Right renal pelvis (tissue), 4 donors: ENCODE measurements at regions not wholly inside any gene's neighbourhood (a gene's known extent, or its start where the extent isn't known, plus 50 kb on each side); places are given as distances from the start of the nearest gene placed in this dataset.
A peak's percentile ranks its signal among the peaks of the same experiment; 100 is the strongest.

Experiments used
- DNase-seq, 4 donors: peaks; one replicate each; pipeline ENCODE4 v3.0.0-alpha.2; 2013; ENCODE audit warnings: low read depth in 4 of 4, low spot score in 3 of 4, missing footprints in 1 of 4

GRCh38 chr20:11718474-11719094, 199.1 kb upstream of the BTBD3 start:
- no peak for DNase-seq

- DNase-seq: no peak
These were observed 198.5 kb upstream of the BTBD3 start for GRCh38 chr20:11719153-11719552.

DNA sequence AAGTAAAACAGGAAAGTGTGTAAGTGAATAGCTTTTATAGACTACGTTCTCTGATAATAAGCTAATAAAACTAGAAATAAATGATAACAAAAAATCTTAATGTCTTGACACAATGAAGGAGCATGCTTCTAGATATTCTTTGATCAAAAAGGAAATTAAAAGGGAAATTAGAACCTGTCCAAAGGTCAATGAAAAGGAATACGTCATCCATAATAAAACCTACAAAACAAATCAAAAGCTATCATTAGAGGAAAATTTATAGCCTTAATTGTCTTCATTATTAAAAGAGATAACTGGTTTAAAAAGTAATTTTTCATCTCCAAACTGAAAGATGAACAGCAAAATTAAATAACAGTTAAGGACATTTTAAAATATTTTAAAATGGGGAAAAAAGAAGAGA, 196.3 kb upstream of the BTBD3 start:
- DNase-seq: no peak

- no peak for DNase-seq
These were observed 193.6 kb upstream of the BTBD3 start for GRCh38 chr20:11724097-11724496.

DNA sequence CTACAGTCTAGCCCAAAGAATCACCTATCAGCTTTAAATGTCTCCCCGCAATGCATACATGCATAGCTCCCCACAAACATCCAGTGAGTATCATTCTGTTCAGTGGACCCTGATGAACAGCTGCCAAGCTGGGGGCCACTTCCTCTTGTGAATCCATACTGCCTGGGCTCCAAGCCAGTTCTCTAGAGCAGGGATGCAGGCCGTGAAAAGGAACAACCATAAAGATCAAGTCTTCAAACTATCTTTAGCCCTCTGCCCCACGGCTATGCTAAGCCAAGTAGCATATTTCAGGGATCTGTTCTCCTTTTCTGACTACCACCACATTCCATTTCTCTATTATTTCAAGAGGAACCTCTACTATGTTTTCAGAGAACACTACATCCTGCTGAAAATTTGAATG, 191.7 kb upstream of the BTBD3 start:
- DNase-seq: no peak

DNA sequence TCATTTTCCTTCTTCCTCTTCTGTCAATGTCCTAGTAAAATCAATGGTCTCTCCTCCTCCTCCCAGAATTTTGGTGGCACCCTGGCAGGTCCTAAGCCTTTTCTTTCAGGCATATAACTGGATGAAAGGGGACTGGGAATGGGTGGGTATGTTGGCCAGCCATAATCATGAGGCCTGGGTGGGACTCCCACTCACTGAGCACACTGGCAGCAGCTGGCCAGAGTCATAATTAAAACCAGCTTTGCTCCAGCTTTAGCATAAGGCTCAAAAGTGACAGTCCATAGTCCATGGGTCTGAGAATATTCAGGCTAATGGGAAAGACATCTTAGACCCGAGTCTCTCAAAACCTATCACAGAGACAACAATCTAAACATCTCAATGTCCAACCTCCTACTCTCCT, 190.0 kb upstream of the BTBD3 start:
- DNase-seq: no peak

- DNase-seq: no peak
These were observed 188.8 kb upstream of the BTBD3 start for GRCh38 chr20:11728937-11729336.

- DNase-seq: no peak
These were observed 187.9 kb upstream of the BTBD3 start for GRCh38 chr20:11729806-11730205.

- no peak for DNase-seq
These were observed 183.3 kb upstream of the BTBD3 start for GRCh38 chr20:11734431-11734830.

DNA sequence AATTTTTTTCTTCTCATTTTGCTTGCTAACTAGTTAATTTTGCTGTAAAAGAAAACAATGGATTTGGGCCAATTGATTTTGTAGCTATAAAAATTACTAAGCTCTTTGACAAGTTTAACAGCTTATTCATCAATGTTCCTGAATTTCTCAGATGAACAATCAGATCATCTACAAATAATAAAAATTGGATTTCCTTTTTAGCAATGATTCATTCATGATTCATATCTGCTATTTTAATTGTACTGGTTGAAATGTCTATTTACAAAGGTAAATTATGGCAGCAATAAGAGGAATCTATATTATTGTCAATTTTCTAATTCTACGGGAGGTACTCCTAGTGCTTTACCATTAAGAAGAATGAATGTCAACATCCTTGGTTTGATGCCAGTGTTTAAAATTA, 178.8 kb upstream of the BTBD3 start:
- DNase-seq: no peak

GRCh38 chr20:11740975-11741374, 176.7 kb upstream of the BTBD3 start:
- no peak for DNase-seq

DNA sequence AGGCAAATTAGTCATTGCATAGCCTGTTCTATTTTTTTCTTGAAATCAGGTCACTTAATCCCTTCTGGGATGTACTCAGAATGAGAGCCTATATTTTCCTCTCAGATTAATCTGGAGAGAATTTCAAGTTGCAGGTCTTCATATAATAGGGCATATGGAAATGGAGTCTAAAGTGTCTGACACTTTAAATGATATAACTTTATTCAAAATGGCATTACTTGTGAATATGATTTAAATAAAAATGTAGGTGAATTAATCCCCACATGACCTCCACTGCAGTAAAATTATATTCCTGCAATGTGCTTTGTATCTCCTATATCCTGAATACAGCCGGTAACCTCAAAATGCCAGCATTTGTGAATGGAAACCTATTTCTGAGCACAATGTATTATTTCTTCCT, 172.5 kb upstream of the BTBD3 start:
- DNase-seq: no peak

DNA sequence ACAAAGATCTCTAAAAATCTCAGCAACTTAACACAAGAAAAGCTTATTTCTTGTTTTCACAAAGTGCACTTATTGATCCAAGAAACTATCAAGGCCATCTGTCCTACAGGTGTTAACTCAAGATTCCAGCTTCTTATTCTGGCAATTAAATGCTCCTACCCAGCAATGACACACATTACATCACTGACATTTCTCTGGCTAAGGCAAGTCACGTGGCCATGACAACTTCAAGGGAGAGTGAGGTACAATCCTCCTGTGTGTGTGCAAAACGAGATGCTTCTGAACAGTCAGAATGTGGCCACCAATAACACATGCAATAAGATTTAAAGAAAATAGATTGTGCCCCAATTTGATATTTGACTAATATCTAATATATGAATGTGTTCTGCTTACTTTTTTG, 169.3 kb upstream of the BTBD3 start:
- DNase-seq: no peak

DNA sequence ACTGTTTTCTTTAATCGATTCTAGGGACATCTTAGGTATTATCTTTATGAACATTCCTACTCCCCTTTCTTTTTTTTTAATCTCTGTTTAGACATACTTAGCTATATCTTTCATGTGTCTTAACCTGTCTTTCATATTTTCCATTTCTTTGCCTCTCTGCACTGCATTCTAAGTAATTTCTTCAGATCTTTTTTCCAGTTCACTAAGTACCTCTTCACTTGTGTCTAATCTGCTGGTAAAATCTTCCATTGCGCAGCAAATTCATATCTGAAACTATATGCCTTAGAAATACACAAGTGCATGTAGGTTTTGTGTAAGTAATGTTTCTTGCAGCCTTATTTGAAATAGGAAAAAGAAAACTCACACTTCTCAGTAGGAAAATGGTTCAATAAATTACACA, 165.4 kb upstream of the BTBD3 start:
- DNase-seq: no peak

- DNase-seq: no peak
These were observed 164.5 kb upstream of the BTBD3 start for GRCh38 chr20:11753155-11753554.

- no peak for DNase-seq
These were observed 163.2 kb upstream of the BTBD3 start for GRCh38 chr20:11754451-11754850.

GRCh38 chr20:11755071-11755841, 162.4 kb upstream of the BTBD3 start:
- peak in 1 of 4 donors; percentile 14 for DNase-seq

- DNase-seq: no peak
These were observed 156.2 kb upstream of the BTBD3 start for GRCh38 chr20:11761497-11761896.

DNA sequence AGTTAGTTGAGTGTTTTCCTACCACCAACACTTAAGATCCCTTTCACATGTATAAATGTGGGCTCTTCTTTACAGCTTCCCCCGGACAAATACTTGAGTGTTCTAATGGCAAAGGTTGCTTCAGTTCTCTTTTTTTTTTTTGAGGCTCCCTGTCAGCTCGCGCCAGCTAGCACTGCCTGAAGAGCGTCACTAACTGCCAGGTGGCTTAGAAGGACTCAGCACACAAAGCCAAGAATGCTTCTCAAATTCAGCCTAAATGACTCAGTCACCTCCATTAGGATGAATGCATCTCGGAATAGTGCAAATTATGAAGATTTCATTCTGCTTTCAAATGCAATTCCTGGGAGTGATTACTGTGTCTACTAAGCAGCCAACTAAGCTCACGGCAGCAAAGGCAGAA, 150.7 kb upstream of the BTBD3 start:
- DNase-seq: no peak

GRCh38 chr20:11769825-11770224, 147.9 kb upstream of the BTBD3 start:
- DNase-seq: no peak

DNA sequence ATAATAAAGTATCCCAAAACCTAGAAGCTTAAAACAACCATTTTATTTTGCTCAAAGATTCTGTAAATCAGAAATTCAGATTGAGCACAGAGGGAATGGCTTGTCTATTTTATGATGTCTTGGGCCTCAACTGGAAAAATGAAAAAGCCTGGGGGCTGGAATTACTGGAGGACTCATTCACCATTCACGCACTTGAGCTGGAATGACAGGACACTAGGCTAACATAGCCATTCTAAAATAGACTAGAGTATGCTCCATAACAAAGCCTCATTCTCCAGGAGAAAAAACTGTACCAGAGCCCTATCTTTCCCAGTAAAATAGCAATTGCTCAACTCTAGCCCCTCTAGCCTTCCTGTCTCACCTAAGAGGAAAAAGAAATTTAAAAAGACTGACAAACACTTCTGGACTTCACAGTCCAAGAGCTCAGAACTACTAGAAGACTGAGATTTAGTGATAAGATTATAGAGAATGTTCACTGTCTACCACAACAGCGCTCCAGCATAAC, 145.4 kb upstream of the BTBD3 start:
- no peak for DNase-seq

DNA sequence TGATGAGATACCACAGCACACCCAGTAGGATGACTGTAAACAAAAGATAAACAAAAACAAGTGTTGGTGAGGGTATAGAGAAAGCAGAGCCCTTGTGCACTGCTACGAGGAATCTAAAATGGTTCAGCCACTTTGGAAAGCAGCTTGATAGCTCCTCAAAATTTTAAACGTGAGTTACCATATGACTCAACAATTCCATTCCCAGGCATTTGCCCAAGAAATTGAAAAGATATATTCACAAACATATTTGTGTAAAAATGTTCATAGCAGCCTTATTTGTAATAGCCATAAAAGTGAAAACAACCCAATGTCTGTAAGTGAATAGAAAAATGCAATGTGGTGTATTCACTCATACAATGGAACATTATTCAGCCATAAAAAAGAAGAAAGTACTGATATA, 141.0 kb upstream of the BTBD3 start:
- DNase-seq: no peak
